ENCODE measurements at regions not wholly inside any gene's neighbourhood (a gene's known extent, or its start where the extent isn't known, plus 50 kb on each side); places are given as distances from the start of the nearest gene placed in this dataset.

GRCh38 chr5:176184608-176185132, 53.6 kb upstream of the SIMC1 start:
- no peaks in the 10 kb centered on the region for H3K4me1 ChIP-seq (ENCODE audit: insufficient read depth, low read length, poor library complexity, severe bottlenecking)
- H3K4me3 ChIP-seq (ENCODE audit: low read depth, low read length, poor library complexity, severe bottlenecking): no peak overlapping the region
- peaks cover 16% of the 10 kb centered on the region for H3K27me3 ChIP-seq (replicated peaks; ENCODE audit: insufficient read depth, low read depth, low read length, poor library complexity)
- no peaks in the 10 kb centered on the region for H3K36me3 ChIP-seq (ENCODE audit: insufficient read depth, low read length, poor library complexity, severe bottlenecking)
- DNase-seq (ENCODE audit: low spot score): no peak
- POLR2A ChIA-PET (ENCODE audit: low non-redundant PET): interaction anchor here (0.7 kb wide), 1 partner anchor 8 kb away, joined by 3 read pairs; no protein-coding TSS in a partner anchor
- no peak overlapping the region for H3K27ac ChIP-seq (ENCODE audit: low read depth, low read length, poor library complexity, severe bottlenecking)
- no peaks in the 10 kb centered on the region for H3K9me3 ChIP-seq (ENCODE audit: low read depth, low read length, poor library complexity, severe bottlenecking)
- intact Hi-C loops (cut with micrococcal nuclease; ENCODE audit: unreplicated experiment): no loop called here
- no TSS peak for BruUV-seq (replicated peaks)
- CTCF ChIA-PET: no interaction called here
- no peak for TF ChIP-seq CTCF (conservative IDR thresholded peaks at IDR 0.05; ENCODE audit: low read depth, low read length)
- no peak for TF ChIP-seq EZH2 (IDR thresholded peaks at IDR 0.05; ENCODE audit: borderline replicate concordance, low read depth, low read length, poor library complexity, severe bottlenecking)

- DNase-seq (ENCODE audit: low spot score): no peak
Measured at GRCh38 chr5:176185133-176185733, 53.0 kb upstream of the SIMC1 start.

GRCh38 chr5:176186107-176186506, 52.1 kb upstream of the SIMC1 start:
- ChIA-PET POLR2A (ENCODE audit: low non-redundant PET) (no interaction called here), CTCF (no interaction called here)
- Histone ChIP-seq H3K27me3 (replicated peaks; ENCODE audit: insufficient read depth, low read depth, low read length, poor library complexity) (peaks cover 2% of the 10 kb centered on the region), H3K27ac (ENCODE audit: low read depth, low read length, poor library complexity, severe bottlenecking) (no peak overlapping the region), H3K4me3 (ENCODE audit: low read depth, low read length, poor library complexity, severe bottlenecking) (no peak overlapping the region), H3K36me3 (ENCODE audit: insufficient read depth, low read length, poor library complexity, severe bottlenecking) (no peaks in the 10 kb centered on the region), H3K9me3 (ENCODE audit: low read depth, low read length, poor library complexity, severe bottlenecking) (no peaks in the 10 kb centered on the region), H3K4me1 (ENCODE audit: insufficient read depth, low read length, poor library complexity, severe bottlenecking) (no peaks in the 10 kb centered on the region)
- TF ChIP-seq EZH2 (IDR thresholded peaks at IDR 0.05; ENCODE audit: borderline replicate concordance, low read depth, low read length, poor library complexity, severe bottlenecking): no peak
- TF ChIP-seq CTCF (conservative IDR thresholded peaks at IDR 0.05; ENCODE audit: low read depth, low read length): no peak
- intact Hi-C loops (cut with micrococcal nuclease; ENCODE audit: unreplicated experiment): no loop called here
- no TSS peak for BruUV-seq (replicated peaks)
- no peak for DNase-seq (ENCODE audit: low spot score)

More at GRCh38 chr5:176185133-176185733, 53.0 kb upstream of the SIMC1 start:
- Histone ChIP-seq H3K36me3 (ENCODE audit: insufficient read depth, low read length, poor library complexity, severe bottlenecking) (no peaks in the 10 kb centered on the region), H3K9me3 (ENCODE audit: low read depth, low read length, poor library complexity, severe bottlenecking) (no peaks in the 10 kb centered on the region), H3K27ac (ENCODE audit: low read depth, low read length, poor library complexity, severe bottlenecking) (no peak overlapping the region), H3K4me1 (ENCODE audit: insufficient read depth, low read length, poor library complexity, severe bottlenecking) (no peaks in the 10 kb centered on the region), H3K4me3 (ENCODE audit: low read depth, low read length, poor library complexity, severe bottlenecking) (no peak overlapping the region), H3K27me3 (replicated peaks; ENCODE audit: insufficient read depth, low read depth, low read length, poor library complexity) (peaks cover 10% of the 10 kb centered on the region)
- no TSS peak for BruUV-seq (replicated peaks)
- POLR2A ChIA-PET (ENCODE audit: low non-redundant PET): no interaction called here
- TF ChIP-seq EZH2 (IDR thresholded peaks at IDR 0.05; ENCODE audit: borderline replicate concordance, low read depth, low read length, poor library complexity, severe bottlenecking): no peak
- TF ChIP-seq CTCF (conservative IDR thresholded peaks at IDR 0.05; ENCODE audit: low read depth, low read length): no peak
- intact Hi-C loops (cut with micrococcal nuclease; ENCODE audit: unreplicated experiment): no loop called here
- CTCF ChIA-PET: no interaction called here

All from A673 (cell line).